K562 (cell line): ENCODE measurements at regions not wholly inside any gene's neighbourhood (a gene's known extent, or its start where the extent isn't known, plus 50 kb on each side); places are given as distances from the start of the nearest gene placed in this dataset.

Experiments used
- ATAC-seq: fragments of 200-7000 bp; cut with Tn5 transposase; 3 replicates; pipeline ENCODE4 v1.9.1; 2020; ENCODE audit warnings: moderate library complexity
- BruUV-seq: library from RNA; stranded (reverse); fragments of 400-500 nt; replicated peaks from 2 replicates; lab custom pipeline; 2021; lab: Mats Ljungman, UMichigan
- CTCF ChIA-PET: fragments of 300-600 bp; formaldehyde crosslinking; extraction: SDS; loops from one replicate; lab custom pipeline; 2021; ENCODE audit warnings: low intra/inter-chr PET ratio; lab: Yijun Ruan, JAX
- POLR2A ChIA-PET: fragments of 300-600, 350-650 bp; sonication (Branson Sonifier 250); formaldehyde crosslinking; extraction: SDS; loops from one replicate; lab custom pipeline; 2021; ENCODE audit warnings: antibody characterized with exemption, inconsistent platforms; lab: Yijun Ruan, JAX
- DNase-seq, 4 experiments: peaks; one replicate each; pipeline versions ENCODE4 v3.0.0 to v3.0.0-alpha.2; 2011 to 2018; ENCODE audit warnings: low spot score in 3 of 4, mixed read lengths in 3 of 4; ENCODE audit errors: extremely low read depth in 1 of 4
- FAIRE-seq: peaks from 2 replicates; lab custom pipeline; 2011; peaks lifted over from hg19 to GRCh38; lab: Jason Lieb, UNC
- H2AFZ ChIP-seq: 2 replicates; pipeline ENCODE4 v1.6.0; 2011; ENCODE audit warnings: low read depth, low read length, control low read depth, inconsistent platforms
- H3K27ac ChIP-seq: fragments of 200-600 bp; 3 replicates; pipeline ENCODE4 v1.8.0; 2011; ENCODE audit warnings: low read depth, mild to moderate bottlenecking, control low read depth, inconsistent platforms, low read length, moderate library complexity, mixed read lengths; ENCODE audit errors: extremely low read depth
- H3K27me3 ChIP-seq, 2 experiments: fragments of 300-600 bp in 1 of 2; 2 replicates in 1 of 2; 3 replicates in 1 of 2; pipeline versions ENCODE4 v1.6.0 to v1.8.0; 2011; ENCODE audit warnings: inconsistent platforms in 2 of 2, low read length in 2 of 2, mild to moderate bottlenecking in 1 of 2, mixed read lengths in 1 of 2, moderate library complexity in 1 of 2; ENCODE audit not compliant: control insufficient read depth in 2 of 2, insufficient read depth in 2 of 2
- H3K36me3 ChIP-seq: fragments of 300-600 bp; 3 replicates; pipeline ENCODE4 v1.8.0; 2011; ENCODE audit warnings: mild to moderate bottlenecking, low read length, inconsistent platforms; ENCODE audit not compliant: control insufficient read depth, insufficient read depth
- H3K4me1 ChIP-seq, 2 experiments: fragments of 200-600 bp in 1 of 2; replicated peaks in 1 of 2; 2 replicates in 1 of 2; 3 replicates in 1 of 2; pipeline versions ENCODE4 v1.5.1 to v1.8.0; 2011; ENCODE audit warnings: inconsistent platforms in 2 of 2, low read length in 2 of 2, mild to moderate bottlenecking in 1 of 2, mixed read lengths in 1 of 2, moderate library complexity in 1 of 2; ENCODE audit not compliant: control insufficient read depth in 2 of 2, insufficient read depth in 2 of 2
- H3K4me2 ChIP-seq: 2 replicates; pipeline ENCODE4 v1.6.1; 2011; ENCODE audit warnings: low read length, control low read depth, inconsistent platforms, mixed read lengths; ENCODE audit not compliant: insufficient read depth
- H3K4me3 ChIP-seq: fragments of 200-600 bp; sonication (generic), shearing (Covaris generic); 2 replicates; pipeline ENCODE4 v1.5.1; 2016; ENCODE audit warnings: control low read depth, inconsistent platforms
- H3K79me2 ChIP-seq: fragments of 200-600 bp; 3 replicates; pipeline ENCODE4 v1.8.0; 2011; ENCODE audit warnings: low read length, inconsistent platforms; ENCODE audit not compliant: control insufficient read depth, insufficient read depth
- H3K9ac ChIP-seq, 2 experiments: 2 replicates each; pipeline versions ENCODE4 v1.6.0 to v1.6.1; 2011; ENCODE audit warnings: low read depth in 2 of 2, low read length in 2 of 2, control low read depth in 1 of 2, inconsistent platforms in 1 of 2, mild to moderate bottlenecking in 1 of 2, mixed read lengths in 1 of 2; ENCODE audit not compliant: insufficient read depth in 1 of 2
- H3K9me1 ChIP-seq: one replicate; pipeline ENCODE4 v1.6.0; 2011; ENCODE audit warnings: inconsistent platforms, mild to moderate bottlenecking, low read length, moderate library complexity; ENCODE audit not compliant: control insufficient read depth, insufficient read depth
- H3K9me3 ChIP-seq: replicated peaks from 2 replicates; pipeline ENCODE4 v1.5.1; 2011; ENCODE audit warnings: low read depth, low read length, inconsistent platforms; ENCODE audit not compliant: control insufficient read depth, insufficient read depth
- H4K20me1 ChIP-seq: replicated peaks from 2 replicates; pipeline ENCODE4 v1.6.1; 2011; ENCODE audit warnings: low read length, inconsistent platforms, mixed read lengths; ENCODE audit not compliant: control insufficient read depth, insufficient read depth
- ELF2 ChIP-seq: fragments of 250-450 bp; sonication (Bioruptor Pico); IDR thresholded peaks from 2 replicates; pipeline ENCODE4 v1.5.0; 2021; ENCODE audit warnings: mild to moderate bottlenecking
- RBM39 ChIP-seq: fragments of 200-400 bp; formaldehyde crosslinking; optimal IDR thresholded peaks from 2 replicates; pipeline ENCODE3; 2018; ENCODE audit warnings: low read depth, low read length
- TAL1 ChIP-seq: fragments of 450-650 bp; IDR thresholded peaks from 2 replicates; pipeline ENCODE4 v1.6.1; 2016; ENCODE audit warnings: mild to moderate bottlenecking
- WHSC1 ChIP-seq: IDR thresholded peaks from one replicate; pipeline ENCODE4 v1.6.1; 2012; ENCODE audit warnings: low read length, control low read depth, inconsistent platforms
- ZNF143 ChIP-seq: sonication (generic); formaldehyde crosslinking; IDR thresholded peaks from 2 replicates; pipeline ENCODE4 v1.9.0; 2022; ENCODE audit warnings: mild to moderate bottlenecking, missing genetic modification reagents
- ZNF436 ChIP-seq: fragments of 250-450, 450-650 bp; sonication (Bioruptor Pico); formaldehyde crosslinking; IDR thresholded peaks from 2 replicates; pipeline ENCODE4 v1.7.0; 2020; ENCODE audit warnings: mild to moderate bottlenecking
- ZNF77 ChIP-seq: fragments of 250-450 bp; sonication (Bioruptor Pico); IDR thresholded peaks from 2 replicates; pipeline ENCODE4 v1.5.0; 2020
- WGBS: fragments of 100-300 bp; shearing (Covaris generic); methylation state at CpG from one replicate; pipeline ENCODE4 v1.1.6; 2016; ENCODE audit warnings: low coverage, mixed read lengths; ENCODE audit not compliant: insufficient coverage; ENCODE audit errors: missing lambda C conversion rate; 5-methylcytosine and 5-hydroxymethylcytosine counted together
- in situ Hi-C: fragments of 300-500 bp; cut with MboI; formaldehyde crosslinking; loops from 4 replicates; pipeline ENCODE4 v1.15.0; 2018; ENCODE audit warnings: inconsistent platforms, mixed read lengths
- intact Hi-C: fragments of 100-400 bp; cut with micrococcal nuclease; formaldehyde crosslinking; loops from 2 replicates; pipeline ENCODE4 v1.14.2; 2022
- TF ChIP-seq, protein P1 (sequence below): fragments of 250-450 bp; sonication (Bioruptor Pico); IDR thresholded peaks from 2 replicates; pipeline ENCODE4 v1.4.0; 2020; ENCODE audit warnings: mild to moderate bottlenecking, moderate library complexity
- TF ChIP-seq, protein P2 (sequence below), 2 experiments: fragments of 200-800 bp in 1 of 2; sonication (Bioruptor generic) in 1 of 2; sonication (generic) in 1 of 2; formaldehyde crosslinking in 1 of 2; IDR thresholded peaks in 1 of 2; conservative IDR thresholded peaks in 1 of 2; 2 replicates each; pipeline versions ENCODE4 v1.5.0 to v1.6.1; 2016 to 2020; ENCODE audit warnings: missing compliant biosample characterization in 1 of 2, missing genetic modification characterization in 1 of 2, missing genetic modification reagents in 1 of 2
- TF ChIP-seq, protein P3 (sequence below): sonication (generic); formaldehyde crosslinking; IDR thresholded peaks from 2 replicates; pipeline ENCODE4 v1.8.0; 2023; ENCODE audit warnings: missing genetic modification reagents, mild to moderate bottlenecking, borderline replicate concordance
- TF ChIP-seq, protein P4 (sequence below): fragments of 450-650 bp; IDR thresholded peaks from 2 replicates; pipeline ENCODE4 v1.6.1; 2016

DNA sequence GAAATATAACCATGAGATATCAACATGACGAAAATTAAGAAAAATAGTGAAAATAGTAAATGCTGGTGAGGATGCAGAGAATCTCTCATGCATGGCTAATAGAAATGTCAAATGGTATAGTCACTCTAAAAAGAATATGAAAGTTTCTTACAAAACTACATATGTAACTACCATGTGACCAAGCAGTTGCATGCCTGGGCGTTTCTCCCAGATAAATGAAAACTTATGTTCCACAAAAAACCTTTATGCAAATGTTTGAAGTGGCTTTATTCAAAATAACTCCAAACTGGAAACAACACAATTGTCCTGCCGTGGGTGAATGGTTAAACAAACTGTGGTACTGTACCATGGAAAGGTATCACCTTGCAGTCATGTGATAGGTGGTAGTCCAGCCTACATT lies 112.4 kb downstream of the HDGFL1 start:
- Histone ChIP-seq H3K4me1 (no peaks in the 10 kb centered on the region), H3K79me2 (no peaks in the 10 kb centered on the region), H3K27ac (no peak overlapping the region), H4K20me1 (no peaks in the 10 kb centered on the region), H3K27me3 (no peaks in the 10 kb centered on the region), H3K4me3 (no peak overlapping the region), H2AFZ (no peak overlapping the region), H3K9me3 (0 out of 2 replicates have a peak, but pooled peaks cover 3% of the 10 kb centered on the region), H3K36me3 (no peaks in the 10 kb centered on the region), H3K9me1 (no peaks in the 10 kb centered on the region), H3K9ac (no peak overlapping the region), H3K4me2 (no peak overlapping the region)
- ATAC-seq (no peak), DNase-seq (no peak), FAIRE-seq (no peak)
- 2% methylated on average over 3 of the region's 3 CpGs for WGBS
- intact Hi-C loops = no loop called here
- ChIA-PET CTCF (no interaction called here), POLR2A (no interaction called here)
- no TSS peak for BruUV-seq
- in situ Hi-C loops = no loop called here
- TF ChIP-seq, protein P1, sequence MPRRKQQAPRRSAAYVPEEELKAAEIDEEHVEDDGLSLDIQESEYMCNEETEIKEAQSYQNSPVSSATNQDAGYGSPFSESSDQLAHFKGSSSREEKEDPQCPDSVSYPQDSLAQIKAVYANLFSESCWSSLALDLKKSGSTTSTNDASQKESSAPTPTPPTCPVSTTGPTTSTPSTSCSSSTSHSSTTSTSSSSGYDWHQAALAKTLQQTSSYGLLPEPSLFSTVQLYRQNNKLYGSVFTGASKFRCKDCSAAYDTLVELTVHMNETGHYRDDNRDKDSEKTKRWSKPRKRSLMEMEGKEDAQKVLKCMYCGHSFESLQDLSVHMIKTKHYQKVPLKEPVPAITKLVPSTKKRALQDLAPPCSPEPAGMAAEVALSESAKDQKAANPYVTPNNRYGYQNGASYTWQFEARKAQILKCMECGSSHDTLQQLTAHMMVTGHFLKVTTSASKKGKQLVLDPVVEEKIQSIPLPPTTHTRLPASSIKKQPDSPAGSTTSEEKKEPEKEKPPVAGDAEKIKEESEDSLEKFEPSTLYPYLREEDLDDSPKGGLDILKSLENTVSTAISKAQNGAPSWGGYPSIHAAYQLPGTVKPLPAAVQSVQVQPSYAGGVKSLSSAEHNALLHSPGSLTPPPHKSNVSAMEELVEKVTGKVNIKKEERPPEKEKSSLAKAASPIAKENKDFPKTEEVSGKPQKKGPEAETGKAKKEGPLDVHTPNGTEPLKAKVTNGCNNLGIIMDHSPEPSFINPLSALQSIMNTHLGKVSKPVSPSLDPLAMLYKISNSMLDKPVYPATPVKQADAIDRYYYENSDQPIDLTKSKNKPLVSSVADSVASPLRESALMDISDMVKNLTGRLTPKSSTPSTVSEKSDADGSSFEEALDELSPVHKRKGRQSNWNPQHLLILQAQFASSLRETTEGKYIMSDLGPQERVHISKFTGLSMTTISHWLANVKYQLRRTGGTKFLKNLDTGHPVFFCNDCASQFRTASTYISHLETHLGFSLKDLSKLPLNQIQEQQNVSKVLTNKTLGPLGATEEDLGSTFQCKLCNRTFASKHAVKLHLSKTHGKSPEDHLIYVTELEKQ (CRISPR knock-in tag) = no peak
- TF ChIP-seq ZNF143 (CRISPR knock-in tag) = no peak
- TF ChIP-seq, protein P2, sequence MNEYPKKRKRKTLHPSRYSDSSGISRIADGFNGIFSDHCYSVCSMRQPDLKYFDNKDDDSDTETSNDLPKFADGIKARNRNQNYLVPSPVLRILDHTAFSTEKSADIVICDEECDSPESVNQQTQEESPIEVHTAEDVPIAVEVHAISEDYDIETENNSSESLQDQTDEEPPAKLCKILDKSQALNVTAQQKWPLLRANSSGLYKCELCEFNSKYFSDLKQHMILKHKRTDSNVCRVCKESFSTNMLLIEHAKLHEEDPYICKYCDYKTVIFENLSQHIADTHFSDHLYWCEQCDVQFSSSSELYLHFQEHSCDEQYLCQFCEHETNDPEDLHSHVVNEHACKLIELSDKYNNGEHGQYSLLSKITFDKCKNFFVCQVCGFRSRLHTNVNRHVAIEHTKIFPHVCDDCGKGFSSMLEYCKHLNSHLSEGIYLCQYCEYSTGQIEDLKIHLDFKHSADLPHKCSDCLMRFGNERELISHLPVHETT (CRISPR knock-in tag; conservative IDR thresholded peaks at IDR 0.05 in 1 of 2, IDR thresholded peaks at IDR 0.05 in 1 of 2) = no peak
- TF ChIP-seq, protein P3, sequence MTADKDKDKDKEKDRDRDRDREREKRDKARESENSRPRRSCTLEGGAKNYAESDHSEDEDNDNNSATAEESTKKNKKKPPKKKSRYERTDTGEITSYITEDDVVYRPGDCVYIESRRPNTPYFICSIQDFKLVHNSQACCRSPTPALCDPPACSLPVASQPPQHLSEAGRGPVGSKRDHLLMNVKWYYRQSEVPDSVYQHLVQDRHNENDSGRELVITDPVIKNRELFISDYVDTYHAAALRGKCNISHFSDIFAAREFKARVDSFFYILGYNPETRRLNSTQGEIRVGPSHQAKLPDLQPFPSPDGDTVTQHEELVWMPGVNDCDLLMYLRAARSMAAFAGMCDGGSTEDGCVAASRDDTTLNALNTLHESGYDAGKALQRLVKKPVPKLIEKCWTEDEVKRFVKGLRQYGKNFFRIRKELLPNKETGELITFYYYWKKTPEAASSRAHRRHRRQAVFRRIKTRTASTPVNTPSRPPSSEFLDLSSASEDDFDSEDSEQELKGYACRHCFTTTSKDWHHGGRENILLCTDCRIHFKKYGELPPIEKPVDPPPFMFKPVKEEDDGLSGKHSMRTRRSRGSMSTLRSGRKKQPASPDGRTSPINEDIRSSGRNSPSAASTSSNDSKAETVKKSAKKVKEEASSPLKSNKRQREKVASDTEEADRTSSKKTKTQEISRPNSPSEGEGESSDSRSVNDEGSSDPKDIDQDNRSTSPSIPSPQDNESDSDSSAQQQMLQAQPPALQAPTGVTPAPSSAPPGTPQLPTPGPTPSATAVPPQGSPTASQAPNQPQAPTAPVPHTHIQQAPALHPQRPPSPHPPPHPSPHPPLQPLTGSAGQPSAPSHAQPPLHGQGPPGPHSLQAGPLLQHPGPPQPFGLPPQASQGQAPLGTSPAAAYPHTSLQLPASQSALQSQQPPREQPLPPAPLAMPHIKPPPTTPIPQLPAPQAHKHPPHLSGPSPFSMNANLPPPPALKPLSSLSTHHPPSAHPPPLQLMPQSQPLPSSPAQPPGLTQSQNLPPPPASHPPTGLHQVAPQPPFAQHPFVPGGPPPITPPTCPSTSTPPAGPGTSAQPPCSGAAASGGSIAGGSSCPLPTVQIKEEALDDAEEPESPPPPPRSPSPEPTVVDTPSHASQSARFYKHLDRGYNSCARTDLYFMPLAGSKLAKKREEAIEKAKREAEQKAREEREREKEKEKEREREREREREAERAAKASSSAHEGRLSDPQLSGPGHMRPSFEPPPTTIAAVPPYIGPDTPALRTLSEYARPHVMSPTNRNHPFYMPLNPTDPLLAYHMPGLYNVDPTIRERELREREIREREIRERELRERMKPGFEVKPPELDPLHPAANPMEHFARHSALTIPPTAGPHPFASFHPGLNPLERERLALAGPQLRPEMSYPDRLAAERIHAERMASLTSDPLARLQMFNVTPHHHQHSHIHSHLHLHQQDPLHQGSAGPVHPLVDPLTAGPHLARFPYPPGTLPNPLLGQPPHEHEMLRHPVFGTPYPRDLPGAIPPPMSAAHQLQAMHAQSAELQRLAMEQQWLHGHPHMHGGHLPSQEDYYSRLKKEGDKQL (CRISPR knock-in tag) = no peak
- no peak for TF ChIP-seq ZNF77
- no peak for TF ChIP-seq WHSC1
- TF ChIP-seq ELF2 (CRISPR knock-in tag) = no peak
- no peak for TF ChIP-seq RBM39
- no peak for TF ChIP-seq TAL1
- TF ChIP-seq, protein P4, sequence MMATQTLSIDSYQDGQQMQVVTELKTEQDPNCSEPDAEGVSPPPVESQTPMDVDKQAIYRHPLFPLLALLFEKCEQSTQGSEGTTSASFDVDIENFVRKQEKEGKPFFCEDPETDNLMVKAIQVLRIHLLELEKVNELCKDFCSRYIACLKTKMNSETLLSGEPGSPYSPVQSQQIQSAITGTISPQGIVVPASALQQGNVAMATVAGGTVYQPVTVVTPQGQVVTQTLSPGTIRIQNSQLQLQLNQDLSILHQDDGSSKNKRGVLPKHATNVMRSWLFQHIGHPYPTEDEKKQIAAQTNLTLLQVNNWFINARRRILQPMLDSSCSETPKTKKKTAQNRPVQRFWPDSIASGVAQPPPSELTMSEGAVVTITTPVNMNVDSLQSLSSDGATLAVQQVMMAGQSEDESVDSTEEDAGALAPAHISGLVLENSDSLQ = no peak
- no peak for TF ChIP-seq ZNF436 (CRISPR knock-in tag)
